Hepatic stellate cell (primary cell): ENCODE measurements at regions not wholly inside any gene's neighbourhood (a gene's known extent, or its start where the extent isn't known, plus 50 kb on each side); places are given as distances from the start of the nearest gene placed in this dataset.
"Not testable (repeated sequence)": the region's sequence is repeated elsewhere in the genome, so short reads cannot be mapped to it uniquely, and the experiment has no call there.

Source experiments
- DNase-seq: peaks from one replicate; pipeline ENCODE4 v3.0.0; 2011; ENCODE audit warnings: low spot score

- DNase-seq = no peak
These were observed 55.7 kb upstream of the RNPC3 start for GRCh38 chr1:103469801-103470200.

- DNase-seq = no peak
These were observed 58.4 kb upstream of the RNPC3 start for GRCh38 chr1:103467100-103467499.

- DNase-seq = peak; percentile 1
These were observed 64.1 kb upstream of the RNPC3 start for GRCh38 chr1:103461161-103462105.

GRCh38 chr1:103460511-103460910 lies 65.0 kb upstream of the RNPC3 start:
- DNase-seq = no peak

- DNase-seq = no peak
These were observed 66.2 kb upstream of the RNPC3 start for GRCh38 chr1:103459346-103459745.

- no peak for DNase-seq
These were observed 67.5 kb upstream of the RNPC3 start for GRCh38 chr1:103457886-103458455.

GRCh38 chr1:103448560-103448959 lies 76.9 kb upstream of the RNPC3 start:
- DNase-seq = no peak

- DNase-seq = no peak
These were observed 78.0 kb upstream of the RNPC3 start for GRCh38 chr1:103447471-103447870.

- DNase-seq = no peak
These were observed 84.2 kb upstream of the RNPC3 start for GRCh38 chr1:103441342-103441741.

GRCh38 chr1:103436568-103437100 lies 88.9 kb upstream of the RNPC3 start:
- DNase-seq = not testable (repeated sequence)

- no peak for DNase-seq
These were observed 90.1 kb upstream of the RNPC3 start for GRCh38 chr1:103435443-103435842.

- no peak for DNase-seq
These were observed 100.8 kb upstream of the RNPC3 start for GRCh38 chr1:103424650-103425049.

GRCh38 chr1:103416681-103417286 lies 108.7 kb upstream of the RNPC3 start:
- no peak for DNase-seq

GRCh38 chr1:103387898-103388297 lies 137.6 kb upstream of the RNPC3 start:
- DNase-seq = no peak

GRCh38 chr1:103373991-103374390 lies 151.5 kb upstream of the RNPC3 start:
- DNase-seq = no peak

- DNase-seq = no peak
These were observed 152.6 kb upstream of the RNPC3 start for GRCh38 chr1:103372866-103373265.

GRCh38 chr1:103371234-103371633 lies 154.3 kb upstream of the RNPC3 start:
- DNase-seq = no peak

GRCh38 chr1:103367186-103367585 lies 158.3 kb upstream of the RNPC3 start:
- DNase-seq = no peak

GRCh38 chr1:103365860-103366569 lies 159.5 kb upstream of the RNPC3 start:
- DNase-seq = no peak

- no peak for DNase-seq
These were observed 162.5 kb upstream of the RNPC3 start for GRCh38 chr1:103363008-103363365.

GRCh38 chr1:103362348-103363007 lies 163.0 kb upstream of the RNPC3 start:
- no peak for DNase-seq

GRCh38 chr1:103353391-103353790 lies 172.1 kb upstream of the RNPC3 start:
- DNase-seq = no peak
